ENCODE measurements at regions not wholly inside any gene's neighbourhood (a gene's known extent, or its start where the extent isn't known, plus 50 kb on each side); places are given as distances from the start of the nearest gene placed in this dataset.

GRCh38 chr5:2003690-2004365 lies 121.1 kb upstream of the IRX4 start:
- DNase-seq (ENCODE audit: low read depth in 6 of 9, low spot score in 9 of 9) = no peak
- Histone ChIP-seq H3K27ac (ENCODE audit: low read depth in 1 of 2, low read length in 1 of 2) (no peak overlapping the region), H3K27me3 (ENCODE audit: control insufficient read depth in 2 of 2, insufficient read depth in 1 of 2, low read length in 1 of 2) (peaks cover 0 to 11% of the 10 kb centered on the region in 2 donors), H3K9me3 (ENCODE audit: control insufficient read depth in 2 of 2, insufficient read depth in 1 of 2, low read length in 1 of 2) (no peaks in the 10 kb centered on the region), H3K36me3 (ENCODE audit: control insufficient read depth in 2 of 2, insufficient read depth in 2 of 2, low read length in 1 of 2) (no peaks in the 10 kb centered on the region), H3K4me1 (ENCODE audit: control insufficient read depth in 2 of 2, insufficient read depth in 2 of 2, low read length in 2 of 2) (no peaks in the 10 kb centered on the region), H3K4me3 (ENCODE audit: low read length in 2 of 2) (no peak overlapping the region)
- 89% methylated on average over 20 of the region's 20 CpGs for WGBS

GRCh38 chr5:2003206-2003605 lies 120.5 kb upstream of the IRX4 start:
- DNase-seq (ENCODE audit: low read depth in 6 of 9, low spot score in 9 of 9) = no peak
- Histone ChIP-seq H3K27ac (ENCODE audit: low read depth in 1 of 2, low read length in 1 of 2) (no peak overlapping the region), H3K27me3 (ENCODE audit: control insufficient read depth in 2 of 2, insufficient read depth in 1 of 2, low read length in 1 of 2) (peaks cover 0 to 10% of the 10 kb centered on the region in 2 donors), H3K36me3 (ENCODE audit: control insufficient read depth in 2 of 2, insufficient read depth in 2 of 2, low read length in 1 of 2) (no peaks in the 10 kb centered on the region), H3K4me1 (ENCODE audit: control insufficient read depth in 2 of 2, insufficient read depth in 2 of 2, low read length in 2 of 2) (no peaks in the 10 kb centered on the region), H3K9me3 (ENCODE audit: control insufficient read depth in 2 of 2, insufficient read depth in 1 of 2, low read length in 1 of 2) (no peaks in the 10 kb centered on the region), H3K4me3 (ENCODE audit: low read length in 2 of 2) (no peak overlapping the region)
- 90% methylated on average over 10 of the region's 10 CpGs for WGBS

- DNase-seq (ENCODE audit: low read depth in 6 of 9, low spot score in 9 of 9) = no peak
- H3K27me3 ChIP-seq (ENCODE audit: control insufficient read depth in 2 of 2, insufficient read depth in 1 of 2, low read length in 1 of 2) = no peaks in the 10 kb centered on the region
- 71% methylated on average over 12 of the region's 12 CpGs for WGBS
Observed at GRCh38 chr5:2001300-2001699, 118.6 kb upstream of the IRX4 start.

GRCh38 chr5:2000591-2000990 lies 117.9 kb upstream of the IRX4 start:
- Histone ChIP-seq H3K36me3 (ENCODE audit: control insufficient read depth in 2 of 2, insufficient read depth in 2 of 2, low read length in 1 of 2) (no peaks in the 10 kb centered on the region), H3K4me1 (ENCODE audit: control insufficient read depth in 2 of 2, insufficient read depth in 2 of 2, low read length in 2 of 2) (no peaks in the 10 kb centered on the region), H3K9me3 (ENCODE audit: control insufficient read depth in 2 of 2, insufficient read depth in 1 of 2, low read length in 1 of 2) (peaks cover 0 to 1% of the 10 kb centered on the region in 2 donors), H3K27ac (ENCODE audit: low read depth in 1 of 2, low read length in 1 of 2) (no peak overlapping the region), H3K27me3 (ENCODE audit: control insufficient read depth in 2 of 2, insufficient read depth in 1 of 2, low read length in 1 of 2) (no peaks in the 10 kb centered on the region), H3K4me3 (ENCODE audit: low read length in 2 of 2) (no peak overlapping the region)
- 81% methylated on average over 12 of the region's 12 CpGs for whole genome bisulfite sequencing
- no peak for DNase-seq (ENCODE audit: low read depth in 6 of 9, low spot score in 9 of 9)

More at GRCh38 chr5:2001300-2001699, 118.6 kb upstream of the IRX4 start:
- no peaks in the 10 kb centered on the region for H3K9me3 ChIP-seq (ENCODE audit: control insufficient read depth in 2 of 2, insufficient read depth in 1 of 2, low read length in 1 of 2)
- H3K27ac ChIP-seq (ENCODE audit: low read depth in 1 of 2, low read length in 1 of 2) = no peak overlapping the region
- no peaks in the 10 kb centered on the region for H3K36me3 ChIP-seq (ENCODE audit: control insufficient read depth in 2 of 2, insufficient read depth in 2 of 2, low read length in 1 of 2)
- no peak overlapping the region for H3K4me3 ChIP-seq (ENCODE audit: low read length in 2 of 2)
- H3K4me1 ChIP-seq (ENCODE audit: control insufficient read depth in 2 of 2, insufficient read depth in 2 of 2, low read length in 2 of 2) = no peaks in the 10 kb centered on the region

GRCh38 chr5:1999794-2000193 lies 117.1 kb upstream of the IRX4 start:
- Histone ChIP-seq H3K4me1 (ENCODE audit: control insufficient read depth in 2 of 2, insufficient read depth in 2 of 2, low read length in 2 of 2) (no peaks in the 10 kb centered on the region), H3K27ac (ENCODE audit: low read depth in 1 of 2, low read length in 1 of 2) (no peak overlapping the region), H3K27me3 (ENCODE audit: control insufficient read depth in 2 of 2, insufficient read depth in 1 of 2, low read length in 1 of 2) (no peaks in the 10 kb centered on the region), H3K4me3 (ENCODE audit: low read length in 2 of 2) (no peak overlapping the region), H3K9me3 (ENCODE audit: control insufficient read depth in 2 of 2, insufficient read depth in 1 of 2, low read length in 1 of 2) (peaks cover 0 to 1% of the 10 kb centered on the region in 2 donors), H3K36me3 (ENCODE audit: control insufficient read depth in 2 of 2, insufficient read depth in 2 of 2, low read length in 1 of 2) (no peaks in the 10 kb centered on the region)
- DNase-seq (ENCODE audit: low read depth in 6 of 9, low spot score in 9 of 9) = no peak
- WGBS = 88% methylated on average over 6 of the region's 6 CpGs

- Histone ChIP-seq H3K27me3 (ENCODE audit: control insufficient read depth in 2 of 2, insufficient read depth in 1 of 2, low read length in 1 of 2) (no peaks in the 10 kb centered on the region), H3K4me1 (ENCODE audit: control insufficient read depth in 2 of 2, insufficient read depth in 2 of 2, low read length in 2 of 2) (no peaks in the 10 kb centered on the region), H3K9me3 (ENCODE audit: control insufficient read depth in 2 of 2, insufficient read depth in 1 of 2, low read length in 1 of 2) (peaks cover 0 to 1% of the 10 kb centered on the region in 2 donors), H3K27ac (ENCODE audit: low read depth in 1 of 2, low read length in 1 of 2) (no peak overlapping the region), H3K4me3 (ENCODE audit: low read length in 2 of 2) (no peak overlapping the region), H3K36me3 (ENCODE audit: control insufficient read depth in 2 of 2, insufficient read depth in 2 of 2, low read length in 1 of 2) (no peaks in the 10 kb centered on the region)
- DNase-seq (ENCODE audit: low read depth in 6 of 9, low spot score in 9 of 9) = no peak
- 88% methylated on average over 4 of the region's 4 CpGs for WGBS
Observed at GRCh38 chr5:1998716-1999317, 116.1 kb upstream of the IRX4 start.

GRCh38 chr5:1998348-1998669 lies 115.6 kb upstream of the IRX4 start:
- 93% methylated on average over 1 of the region's 1 CpG for WGBS

GRCh38 chr5:1997640-1998347 lies 115.1 kb upstream of the IRX4 start:
- Histone ChIP-seq H3K27ac (ENCODE audit: low read depth in 1 of 2, low read length in 1 of 2) (no peak overlapping the region), H3K4me1 (ENCODE audit: control insufficient read depth in 2 of 2, insufficient read depth in 2 of 2, low read length in 2 of 2) (no peaks in the 10 kb centered on the region), H3K27me3 (ENCODE audit: control insufficient read depth in 2 of 2, insufficient read depth in 1 of 2, low read length in 1 of 2) (no peaks in the 10 kb centered on the region), H3K4me3 (ENCODE audit: low read length in 2 of 2) (no peak overlapping the region), H3K9me3 (ENCODE audit: control insufficient read depth in 2 of 2, insufficient read depth in 1 of 2, low read length in 1 of 2) (peaks cover 0 to 1% of the 10 kb centered on the region in 2 donors), H3K36me3 (ENCODE audit: control insufficient read depth in 2 of 2, insufficient read depth in 2 of 2, low read length in 1 of 2) (no peaks in the 10 kb centered on the region)
- no peak for DNase-seq (ENCODE audit: low read depth in 6 of 9, low spot score in 9 of 9)
- 78% methylated on average over 6 of the region's 6 CpGs for WGBS

More at GRCh38 chr5:1998348-1998669, 115.6 kb upstream of the IRX4 start:
- Histone ChIP-seq H3K4me1 (ENCODE audit: control insufficient read depth in 2 of 2, insufficient read depth in 2 of 2, low read length in 2 of 2) (no peaks in the 10 kb centered on the region), H3K27me3 (ENCODE audit: control insufficient read depth in 2 of 2, insufficient read depth in 1 of 2, low read length in 1 of 2) (no peaks in the 10 kb centered on the region), H3K36me3 (ENCODE audit: control insufficient read depth in 2 of 2, insufficient read depth in 2 of 2, low read length in 1 of 2) (no peaks in the 10 kb centered on the region), H3K27ac (ENCODE audit: low read depth in 1 of 2, low read length in 1 of 2) (no peak overlapping the region), H3K9me3 (ENCODE audit: control insufficient read depth in 2 of 2, insufficient read depth in 1 of 2, low read length in 1 of 2) (peaks cover 0 to 1% of the 10 kb centered on the region in 2 donors), H3K4me3 (ENCODE audit: low read length in 2 of 2) (no peak overlapping the region)
- DNase-seq (ENCODE audit: low read depth in 6 of 9, low spot score in 9 of 9) = no peak

GRCh38 chr5:1995491-1995890 lies 112.8 kb upstream of the IRX4 start:
- no peaks in the 10 kb centered on the region for H3K27me3 ChIP-seq (ENCODE audit: control insufficient read depth in 2 of 2, insufficient read depth in 1 of 2, low read length in 1 of 2)
- no peak overlapping the region for H3K4me3 ChIP-seq (ENCODE audit: low read length in 2 of 2)
- peaks cover 0 to 1% of the 10 kb centered on the region in 2 donors for H3K9me3 ChIP-seq (ENCODE audit: control insufficient read depth in 2 of 2, insufficient read depth in 1 of 2, low read length in 1 of 2)
- WGBS = 94% methylated on average over 5 of the region's 5 CpGs
- no peaks in the 10 kb centered on the region for H3K4me1 ChIP-seq (ENCODE audit: control insufficient read depth in 2 of 2, insufficient read depth in 2 of 2, low read length in 2 of 2)
- no peak for DNase-seq (ENCODE audit: low read depth in 6 of 9, low spot score in 9 of 9)
- H3K27ac ChIP-seq (ENCODE audit: low read depth in 1 of 2, low read length in 1 of 2) = no peak overlapping the region
- no peaks in the 10 kb centered on the region for H3K36me3 ChIP-seq (ENCODE audit: control insufficient read depth in 2 of 2, insufficient read depth in 2 of 2, low read length in 1 of 2)

All from thymus (tissue), 11 donors.